ENCODE measurements at regions not wholly inside any gene's neighbourhood (a gene's known extent, or its start where the extent isn't known, plus 50 kb on each side); places are given as distances from the start of the nearest gene placed in this dataset.
"Not testable (repeated sequence)": the region's sequence is repeated elsewhere in the genome, so short reads cannot be mapped to it uniquely, and the experiment has no call there.

GRCh38 chr2:180542511-180542910 is 437.9 kb upstream of the UBE2E3 start:
- no peak for DNase-seq

- no peak for DNase-seq
Observed at GRCh38 chr2:180540761-180541160, 439.6 kb upstream of the UBE2E3 start.

- no peak for DNase-seq
Observed at GRCh38 chr2:180539541-180539940, 440.9 kb upstream of the UBE2E3 start.

GRCh38 chr2:180535289-180535688 is 445.1 kb upstream of the UBE2E3 start:
- no peak for DNase-seq

GRCh38 chr2:180531787-180532186 is 448.6 kb upstream of the UBE2E3 start:
- DNase-seq: not testable (repeated sequence)

GRCh38 chr2:180524499-180524898 is 455.9 kb upstream of the UBE2E3 start:
- no peak for DNase-seq

GRCh38 chr2:180523621-180524340 is 456.6 kb upstream of the UBE2E3 start:
- DNase-seq: peak; percentile 3 to 23 (median 17)

- no peak for DNase-seq
Observed at GRCh38 chr2:180520921-180521581, 459.4 kb upstream of the UBE2E3 start.

- no peak for DNase-seq
Observed at GRCh38 chr2:180520206-180520605, 460.2 kb upstream of the UBE2E3 start.

- no peak for DNase-seq
Observed at GRCh38 chr2:180519276-180519675, 461.1 kb upstream of the UBE2E3 start.

- DNase-seq: no peak
Observed at GRCh38 chr2:180516232-180516631, 464.2 kb upstream of the UBE2E3 start.

GRCh38 chr2:180513389-180513788 is 467.0 kb upstream of the UBE2E3 start:
- DNase-seq: no peak

- DNase-seq: no peak
Observed at GRCh38 chr2:180508458-180508857, 471.9 kb upstream of the UBE2E3 start.

GRCh38 chr2:180507028-180507427 is 473.4 kb upstream of the UBE2E3 start:
- no peak for DNase-seq

GRCh38 chr2:180505203-180505602 is 475.2 kb upstream of the UBE2E3 start:
- no peak for DNase-seq

GRCh38 chr2:180497621-180498152 is 482.7 kb upstream of the UBE2E3 start:
- no peak for DNase-seq

- no peak for DNase-seq
Observed at GRCh38 chr2:180495606-180496005, 484.8 kb upstream of the UBE2E3 start.

- DNase-seq: no peak
Observed at GRCh38 chr2:180494286-180494685, 486.1 kb upstream of the UBE2E3 start.

GRCh38 chr2:180482696-180483095 is 475.6 kb upstream of the CWC22 start:
- no peak for DNase-seq

- DNase-seq: no peak
Observed at GRCh38 chr2:180481998-180482397, 474.9 kb upstream of the CWC22 start.

- no peak for DNase-seq
Observed at GRCh38 chr2:180478883-180479282, 471.8 kb upstream of the CWC22 start.

- peak in 1 of 3 donors; percentile 66 for DNase-seq
Observed at GRCh38 chr2:180474716-180475115, 467.6 kb upstream of the CWC22 start.

GRCh38 chr2:180473456-180473855 is 466.4 kb upstream of the CWC22 start:
- peak in 1 of 3 donors; percentile 58 for DNase-seq
